ENCODE measurements at regions not wholly inside any gene's neighbourhood (a gene's known extent, or its start where the extent isn't known, plus 50 kb on each side); places are given as distances from the start of the nearest gene placed in this dataset.

DNA sequence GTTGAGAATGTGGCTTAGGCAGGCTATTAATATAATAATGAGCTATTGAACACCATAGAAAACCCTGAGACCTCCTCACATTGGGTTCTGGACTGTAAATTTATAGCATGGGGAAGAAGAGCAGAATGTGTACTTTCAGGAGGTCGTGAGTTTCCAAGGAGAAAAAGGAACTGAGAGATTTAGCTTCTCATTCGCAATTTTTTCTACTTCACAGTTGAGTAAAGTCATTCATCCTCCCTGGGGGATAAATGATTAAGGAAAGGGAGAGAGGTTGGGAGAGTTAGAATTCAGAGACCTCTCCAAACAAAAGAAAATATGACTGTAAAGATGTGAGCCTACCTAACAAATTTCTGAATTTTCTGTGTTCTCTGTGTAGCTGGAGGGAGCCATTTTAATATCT, 205.8 kb upstream of the CYRIA start:
- ATAC-seq (no peak), DNase-seq (ENCODE audit: low read depth, low spot score) (no peak)
- H3K4me2 ChIP-seq (ENCODE audit: low read length), result no peak overlapping the region
- no peak overlapping the region for H3K9ac ChIP-seq (ENCODE audit: low read length)
- POLR2A ChIA-PET, result no interaction called here
- BruUV-seq (replicated peaks), result no TSS peak
- H3K36me3 ChIP-seq (ENCODE audit: control insufficient read depth in 1 of 2, insufficient read depth in 2 of 2, low read length in 2 of 2), result no peaks in the 10 kb centered on the region
- no peaks in the 10 kb centered on the region for H4K20me1 ChIP-seq (ENCODE audit: insufficient read depth)
- no peaks in the 10 kb centered on the region for H3K9me2 ChIP-seq (ENCODE audit: insufficient read depth)
- no peak overlapping the region for H3K27ac ChIP-seq (ENCODE audit: low read depth, low read length)
- CTCF ChIA-PET, result no interaction called here
- no peak for TF ChIP-seq EGR1 (IDR thresholded peaks at IDR 0.05; ENCODE audit: low read depth)
- TF ChIP-seq SP1 (IDR thresholded peaks at IDR 0.05; ENCODE audit: low read depth), result no peak
- no peak for TF ChIP-seq CTCF (IDR thresholded peaks at IDR 0.05 in 2 of 3, conservative IDR thresholded peaks at IDR 0.05 in 1 of 3; ENCODE audit: borderline replicate concordance in 1 of 3, insufficient read depth in 1 of 3, low read depth in 2 of 3, low read length in 2 of 3)
- no peak for TF ChIP-seq POLR2AphosphoS5 (IDR thresholded peaks at IDR 0.05; ENCODE audit: low read depth, low read length)
- TF ChIP-seq ZFX (IDR thresholded peaks at IDR 0.05), result no peak
- H2AFZ ChIP-seq (ENCODE audit: low read depth, low read length, poor library complexity, severe bottlenecking), result no peak overlapping the region
- RAD21 ChIA-PET (ENCODE audit: low non-redundant PET in 1 of 2, low total read pairs in 2 of 2, uncharacterized antibody in 2 of 2, unreplicated experiment in 2 of 2), result no interaction called here
- H3K4me1 ChIP-seq (ENCODE audit: control insufficient read depth in 1 of 2, insufficient read depth in 2 of 2, low read length in 2 of 2), result no peaks in the 10 kb centered on the region
- no peaks in the 10 kb centered on the region for H3K79me2 ChIP-seq (ENCODE audit: insufficient read depth, low read length)
- no peaks in the 10 kb centered on the region for H3K27me3 ChIP-seq (ENCODE audit: insufficient read depth, low read length)
- no peak overlapping the region for H3K4me3 ChIP-seq (replicated peaks in 1 of 2; ENCODE audit: low read depth in 1 of 2, low read length in 2 of 2)
- no peaks in the 10 kb centered on the region for H3K9me3 ChIP-seq (ENCODE audit: control insufficient read depth in 1 of 2, insufficient read depth in 1 of 2, low read depth in 1 of 2, low read length in 2 of 2)
- intact Hi-C loops (cut with micrococcal nuclease), result no loop called here

DNA sequence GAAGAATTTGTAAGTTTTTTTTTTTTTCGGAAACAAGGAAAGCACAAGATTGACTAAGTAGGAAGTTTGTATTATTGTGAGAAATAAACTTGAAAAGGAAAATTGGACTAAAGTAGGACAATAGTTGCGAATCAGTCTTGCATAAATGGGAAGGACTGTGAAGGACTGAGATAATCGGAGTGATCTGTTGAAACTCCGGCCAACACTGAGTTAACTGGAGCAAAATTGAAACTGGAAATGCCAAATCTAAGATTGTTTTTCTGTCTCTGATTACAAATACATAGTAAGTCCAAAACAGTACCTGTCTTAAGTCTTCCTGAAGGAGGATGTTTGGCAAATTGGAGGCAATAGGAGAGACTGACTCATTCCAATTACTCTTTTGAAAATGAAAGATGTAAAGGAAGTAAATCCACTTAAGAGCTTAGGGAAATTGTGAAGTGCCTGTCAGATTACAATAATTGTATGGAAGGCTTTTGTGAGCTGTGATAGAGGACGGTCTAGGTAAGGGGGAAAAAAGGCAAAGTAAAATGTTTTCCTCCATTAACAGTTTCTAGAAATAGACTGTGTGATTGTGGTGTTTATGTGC, 204.9 kb upstream of the CYRIA start:
- no peak overlapping the region for H3K4me2 ChIP-seq (ENCODE audit: low read length)
- ATAC-seq, result no peak
- ChIA-PET RAD21 (ENCODE audit: low non-redundant PET in 1 of 2, low total read pairs in 2 of 2, uncharacterized antibody in 2 of 2, unreplicated experiment in 2 of 2) (no interaction called here), POLR2A (no interaction called here), CTCF (no interaction called here)
- no peak overlapping the region for H3K9ac ChIP-seq (ENCODE audit: low read length)
- H3K4me1 ChIP-seq (ENCODE audit: control insufficient read depth in 1 of 2, insufficient read depth in 2 of 2, low read length in 2 of 2), result no peaks in the 10 kb centered on the region
- TF ChIP-seq ZFX (IDR thresholded peaks at IDR 0.05) (no peak), ELF1 (IDR thresholded peaks at IDR 0.05; ENCODE audit: borderline replicate concordance, low read depth) (no peak), REST (IDR thresholded peaks at IDR 0.05; ENCODE audit: low read depth) (no peak), ATF3 (IDR thresholded peaks at IDR 0.05) (no peak), SP1 (IDR thresholded peaks at IDR 0.05; ENCODE audit: low read depth) (no peak), JUND (IDR thresholded peaks at IDR 0.05) (no peak), EZH2phosphoT487 (IDR thresholded peaks at IDR 0.05; ENCODE audit: borderline replicate concordance) (no peak), ZBTB33 (IDR thresholded peaks at IDR 0.05; ENCODE audit: extremely low read depth, insufficient replicate concordance, low read length) (no peak)
- no peaks in the 10 kb centered on the region for H3K9me3 ChIP-seq (ENCODE audit: control insufficient read depth in 1 of 2, insufficient read depth in 1 of 2, low read depth in 1 of 2, low read length in 2 of 2)
- no peaks in the 10 kb centered on the region for H3K79me2 ChIP-seq (ENCODE audit: insufficient read depth, low read length)
- H4K20me1 ChIP-seq (ENCODE audit: insufficient read depth), result no peaks in the 10 kb centered on the region
- H3K27me3 ChIP-seq (ENCODE audit: insufficient read depth, low read length), result no peaks in the 10 kb centered on the region
- no peak overlapping the region for H2AFZ ChIP-seq (ENCODE audit: low read depth, low read length, poor library complexity, severe bottlenecking)
- intact Hi-C loops (cut with micrococcal nuclease), result no loop called here
- H3K36me3 ChIP-seq (ENCODE audit: control insufficient read depth in 1 of 2, insufficient read depth in 2 of 2, low read length in 2 of 2), result no peaks in the 10 kb centered on the region
- H3K4me3 ChIP-seq (replicated peaks in 1 of 2; ENCODE audit: low read depth in 1 of 2, low read length in 2 of 2), result no peak overlapping the region
- BruUV-seq (replicated peaks), result no TSS peak
- H3K27ac ChIP-seq (ENCODE audit: low read depth, low read length), result no peak overlapping the region
- no peak for DNase-seq (ENCODE audit: low read depth, low spot score)
- no peaks in the 10 kb centered on the region for H3K9me2 ChIP-seq (ENCODE audit: insufficient read depth)

Data from HCT116 (cell line).